ENCODE measurements at regions not wholly inside any gene's neighbourhood (a gene's known extent, or its start where the extent isn't known, plus 50 kb on each side); places are given as distances from the start of the nearest gene placed in this dataset.

- TF ChIP-seq POLR2AphosphoS5 (IDR thresholded peaks at IDR 0.05; ENCODE audit: low read depth, low read length): no peak
- no peak for TF ChIP-seq REST (IDR thresholded peaks at IDR 0.05; ENCODE audit: insufficient read depth in 1 of 2, low read depth in 2 of 2, low read length in 2 of 2)
- TF ChIP-seq SIN3A (IDR thresholded peaks at IDR 0.05; ENCODE audit: borderline replicate concordance, insufficient read depth, low read length): no peak
- no peak for TF ChIP-seq TAF1 (IDR thresholded peaks at IDR 0.05; ENCODE audit: borderline replicate concordance, insufficient read depth, low read length)
- no peak for TF ChIP-seq FOXP2 (optimal IDR thresholded peaks at IDR 0.05; ENCODE audit: borderline replicate concordance, extremely low read depth, extremely low read length, insufficient read depth)
Measured at GRCh38 chr6:165183496-165184140, 125.8 kb downstream of the C6orf118 start.
